Upper lobe of left lung (tissue), 4 donors: ENCODE measurements at regions not wholly inside any gene's neighbourhood (a gene's known extent, or its start where the extent isn't known, plus 50 kb on each side); places are given as distances from the start of the nearest gene placed in this dataset.

Experiments used
- EP300 ChIP-seq, 4 donors: sonication (generic); formaldehyde crosslinking; IDR thresholded peaks; one replicate each; pipeline ENCODE4 v1.5.1; 2017; ENCODE audit warnings: antibody characterized with exemption in 4 of 4, control low read depth in 2 of 4
- POLR2A ChIP-seq, 4 donors: fragments of 450-650 bp; IDR thresholded peaks; one replicate each; pipeline ENCODE4 v1.5.1; 2016 to 2017; ENCODE audit warnings: antibody characterized with exemption in 4 of 4, mild to moderate bottlenecking in 2 of 4
- POLR2AphosphoS5 ChIP-seq, 2 donors: sonication (generic); formaldehyde crosslinking; IDR thresholded peaks; one replicate each; pipeline ENCODE4 v1.5.1; 2017; ENCODE audit warnings: antibody characterized with exemption in 2 of 2
- TF ChIP-seq, protein P1 (sequence below), 6 experiments: fragments of 450-650 bp in 4 of 6; fragments of 200-600 bp in 2 of 6; sonication (generic) in 2 of 6; IDR thresholded peaks; one replicate each; pipeline ENCODE4 v1.5.1; 2016 to 2019; ENCODE audit warnings: antibody characterized with exemption in 6 of 6

DNA sequence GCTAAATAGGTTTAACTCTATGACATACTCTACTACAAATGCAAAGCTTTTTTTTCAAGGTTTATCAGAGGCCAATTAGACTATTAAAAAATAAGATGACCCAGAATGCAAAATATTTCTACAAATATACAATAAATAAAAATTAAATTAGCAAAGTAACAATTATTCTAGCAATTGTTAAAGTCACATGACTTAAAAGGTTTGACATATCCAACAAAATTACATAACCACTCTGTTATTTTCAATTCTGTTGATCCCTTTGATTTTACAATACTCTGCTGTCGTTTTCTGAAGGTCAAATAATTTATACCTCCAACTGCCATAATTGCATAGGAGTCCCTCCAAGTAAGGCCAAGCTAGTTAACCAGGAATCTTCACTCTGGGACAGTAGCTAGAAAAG lies 292.6 kb upstream of the MIR17HG start:
- TF ChIP-seq, protein P1, sequence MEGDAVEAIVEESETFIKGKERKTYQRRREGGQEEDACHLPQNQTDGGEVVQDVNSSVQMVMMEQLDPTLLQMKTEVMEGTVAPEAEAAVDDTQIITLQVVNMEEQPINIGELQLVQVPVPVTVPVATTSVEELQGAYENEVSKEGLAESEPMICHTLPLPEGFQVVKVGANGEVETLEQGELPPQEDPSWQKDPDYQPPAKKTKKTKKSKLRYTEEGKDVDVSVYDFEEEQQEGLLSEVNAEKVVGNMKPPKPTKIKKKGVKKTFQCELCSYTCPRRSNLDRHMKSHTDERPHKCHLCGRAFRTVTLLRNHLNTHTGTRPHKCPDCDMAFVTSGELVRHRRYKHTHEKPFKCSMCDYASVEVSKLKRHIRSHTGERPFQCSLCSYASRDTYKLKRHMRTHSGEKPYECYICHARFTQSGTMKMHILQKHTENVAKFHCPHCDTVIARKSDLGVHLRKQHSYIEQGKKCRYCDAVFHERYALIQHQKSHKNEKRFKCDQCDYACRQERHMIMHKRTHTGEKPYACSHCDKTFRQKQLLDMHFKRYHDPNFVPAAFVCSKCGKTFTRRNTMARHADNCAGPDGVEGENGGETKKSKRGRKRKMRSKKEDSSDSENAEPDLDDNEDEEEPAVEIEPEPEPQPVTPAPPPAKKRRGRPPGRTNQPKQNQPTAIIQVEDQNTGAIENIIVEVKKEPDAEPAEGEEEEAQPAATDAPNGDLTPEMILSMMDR (IDR thresholded peaks at IDR 0.05) = no peak
- no peak for TF ChIP-seq POLR2AphosphoS5 (IDR thresholded peaks at IDR 0.05)
- TF ChIP-seq POLR2A (IDR thresholded peaks at IDR 0.05) = no peak
- no peak for TF ChIP-seq EP300 (IDR thresholded peaks at IDR 0.05)
